T follicular helper cell (primary cell): ENCODE measurements at regions not wholly inside any gene's neighbourhood (a gene's known extent, or its start where the extent isn't known, plus 50 kb on each side); places are given as distances from the start of the nearest gene placed in this dataset.
"Not testable (repeated sequence)": the region's sequence is repeated elsewhere in the genome, so short reads cannot be mapped to it uniquely, and the experiment has no call there.

Experiments used
- DNase-seq: peaks from one replicate; pipeline ENCODE4 v3.0.0-alpha.2; 2020; ENCODE audit warnings: low read depth

- DNase-seq, result no peak
Observed at GRCh38 chrX:124238268-124238667, 94.2 kb upstream of the TEX13D start.

GRCh38 chrX:124239324-124239723 lies 93.1 kb upstream of the TEX13D start:
- DNase-seq, result no peak

- DNase-seq, result no peak
Observed at GRCh38 chrX:124239911-124240310, 92.5 kb upstream of the TEX13D start.

- DNase-seq, result no peak
Observed at GRCh38 chrX:124240422-124240821, 92.0 kb upstream of the TEX13D start.

- DNase-seq, result no peak
Observed at GRCh38 chrX:124242131-124242530, 90.3 kb upstream of the TEX13D start.

GRCh38 chrX:124249345-124249744 lies 83.1 kb upstream of the TEX13D start:
- no peak for DNase-seq

- no peak for DNase-seq
Observed at GRCh38 chrX:124250835-124251437, 81.5 kb upstream of the TEX13D start.

- no peak for DNase-seq
Observed at GRCh38 chrX:124254611-124255010, 77.8 kb upstream of the TEX13D start.

GRCh38 chrX:124256216-124256615 lies 76.2 kb upstream of the TEX13D start:
- no peak for DNase-seq

GRCh38 chrX:124256629-124257380 lies 75.7 kb upstream of the TEX13D start:
- DNase-seq, result no peak

GRCh38 chrX:124257924-124258702 lies 74.3 kb upstream of the TEX13D start:
- DNase-seq, result no peak

- DNase-seq, result no peak
Observed at GRCh38 chrX:124260845-124261244, 71.6 kb upstream of the TEX13D start.

GRCh38 chrX:124263743-124264142 lies 68.7 kb upstream of the TEX13D start:
- DNase-seq, result no peak

- DNase-seq, result no peak
Observed at GRCh38 chrX:124268099-124268498, 64.4 kb upstream of the TEX13D start.

GRCh38 chrX:124269881-124270280 lies 62.6 kb upstream of the TEX13D start:
- DNase-seq, result no peak

- DNase-seq, result not testable (repeated sequence)
Observed at GRCh38 chrX:124271599-124271998, 60.9 kb upstream of the TEX13D start.

GRCh38 chrX:124272370-124272982 lies 60.0 kb upstream of the TEX13D start:
- no peak for DNase-seq

- DNase-seq, result no peak
Observed at GRCh38 chrX:124274438-124275181, 57.9 kb upstream of the TEX13D start.

- no peak for DNase-seq
Observed at GRCh38 chrX:124275182-124275894, 57.1 kb upstream of the TEX13D start.

GRCh38 chrX:124280294-124280902 lies 52.1 kb upstream of the TEX13D start:
- no peak for DNase-seq

GRCh38 chrX:124282580-124282979 lies 49.9 kb upstream of the TEX13D start:
- DNase-seq, result no peak
